HCT116 (cell line): ENCODE measurements at regions not wholly inside any gene's neighbourhood (a gene's known extent, or its start where the extent isn't known, plus 50 kb on each side); places are given as distances from the start of the nearest gene placed in this dataset.

Experiments
- ATAC-seq: fragments of 200-7000 bp; cut with Tn5 transposase; 2 replicates; pipeline ENCODE4 v1.9.1; 2020; ENCODE audit warnings: mild to moderate bottlenecking, moderate library complexity
- BruUV-seq: library from RNA; stranded (reverse); fragments of 400-500 nt; replicated peaks from 2 replicates; lab custom pipeline; 2021; lab: Mats Ljungman, UMichigan
- CTCF ChIA-PET: fragments of 300-600 bp; sonication (Branson Sonifier 250); formaldehyde crosslinking; loops from one replicate; lab custom pipeline; 2021; ENCODE audit warnings: antibody characterized with exemption; lab: Charles Lee
- POLR2A ChIA-PET: fragments of 300-600, 350-600 bp; sonication (Branson Sonifier 250); formaldehyde crosslinking; loops from one replicate; lab custom pipeline; 2021; ENCODE audit warnings: antibody characterized with exemption; lab: Charles Lee
- RAD21 ChIA-PET, 2 experiments: fragments of 300-600 bp; sonication (Branson Sonifier 250); formaldehyde crosslinking; loops; one replicate each; lab custom pipeline; 2023; ENCODE audit warnings: low total read pairs in 2 of 2; ENCODE audit not compliant: uncharacterized antibody in 2 of 2, unreplicated experiment in 2 of 2, low non-redundant PET in 1 of 2; lab: Charles Lee
- DNase-seq: peaks from one replicate; pipeline ENCODE4 v3.0.0-alpha.2; 2010; ENCODE audit warnings: low read depth, low spot score
- H2AFZ ChIP-seq: fragments of 200-600 bp; shearing (Covaris generic), sonication (generic); 2 replicates; pipeline ENCODE4 v1.6.1; 2017; ENCODE audit warnings: low read depth, mixed run types, mixed read lengths, antibody characterized with exemption, low read length; ENCODE audit not compliant: poor library complexity, severe bottlenecking
- H3K27ac ChIP-seq: 2 replicates; pipeline ENCODE4 v1.5.1; 2012; ENCODE audit warnings: low read depth, low read length
- H3K27me3 ChIP-seq: fragments of 200-600 bp; sonication (generic); 2 replicates; pipeline ENCODE4 v1.6.1; 2016; ENCODE audit warnings: mixed run types, low read length, mixed read lengths; ENCODE audit not compliant: insufficient read depth
- H3K36me3 ChIP-seq, 2 experiments: fragments of 200-500 bp in 1 of 2; fragments of 200-600 bp in 1 of 2; sonication (Bioruptor generic) in 1 of 2; sonication (generic) in 1 of 2; 2 replicates each; pipeline versions ENCODE4 v1.5.1 to v1.6.1; 2014 to 2016; ENCODE audit warnings: low read length in 2 of 2, inconsistent platforms in 1 of 2, mixed read lengths in 1 of 2, mixed run types in 1 of 2; ENCODE audit not compliant: insufficient read depth in 2 of 2, control insufficient read depth in 1 of 2
- H3K4me1 ChIP-seq, 2 experiments: fragments of 200-600 bp in 1 of 2; sonication (generic) in 1 of 2; 2 replicates each; pipeline versions ENCODE4 v1.5.1 to v1.6.1; 2012 to 2017; ENCODE audit warnings: low read length in 2 of 2, inconsistent platforms in 1 of 2, mild to moderate bottlenecking in 1 of 2, mixed read lengths in 1 of 2, mixed run types in 1 of 2, moderate library complexity in 1 of 2; ENCODE audit not compliant: insufficient read depth in 2 of 2, control insufficient read depth in 1 of 2
- H3K4me2 ChIP-seq: fragments of 200-600 bp; sonication (generic); 2 replicates; pipeline ENCODE4 v1.6.1; 2017; ENCODE audit warnings: mixed run types, low read length, mixed read lengths
- H3K4me3 ChIP-seq, 2 experiments: fragments of 200-600 bp in 1 of 2; sonication (generic) in 1 of 2; replicated peaks in 1 of 2; 2 replicates each; pipeline ENCODE4 v1.5.1; 2011 to 2016; ENCODE audit warnings: low read length in 2 of 2, control low read depth in 1 of 2, low read depth in 1 of 2, mild to moderate bottlenecking in 1 of 2, mixed read lengths in 1 of 2, mixed run types in 1 of 2
- H3K79me2 ChIP-seq: fragments of 200-600 bp; sonication (generic); 2 replicates; pipeline ENCODE4 v1.6.1; 2017; ENCODE audit warnings: mild to moderate bottlenecking, mixed run types, low read length, moderate library complexity, mixed read lengths; ENCODE audit not compliant: insufficient read depth
- H3K9ac ChIP-seq: fragments of 200-600 bp; sonication (generic); 2 replicates; pipeline ENCODE4 v1.6.1; 2016; ENCODE audit warnings: low read length, mixed read lengths
- H3K9me2 ChIP-seq: fragments of 200-600 bp; sonication (generic), shearing (Covaris generic); 2 replicates; pipeline ENCODE4 v1.6.1; 2017; ENCODE audit warnings: mixed run types, mild to moderate bottlenecking, moderate library complexity; ENCODE audit not compliant: insufficient read depth
- H3K9me3 ChIP-seq, 2 experiments: fragments of 200-500 bp in 1 of 2; fragments of 200-600 bp in 1 of 2; sonication (Bioruptor generic) in 1 of 2; sonication (generic) in 1 of 2; 2 replicates each; pipeline ENCODE4 v1.6.1; 2014 to 2017; ENCODE audit warnings: low read length in 2 of 2, mixed read lengths in 2 of 2, inconsistent platforms in 1 of 2, low read depth in 1 of 2, mild to moderate bottlenecking in 1 of 2, mixed run types in 1 of 2, moderate library complexity in 1 of 2; ENCODE audit not compliant: control insufficient read depth in 1 of 2, insufficient read depth in 1 of 2
- H4K20me1 ChIP-seq: fragments of 200-600 bp; sonication (generic), shearing (Covaris generic); 2 replicates; pipeline ENCODE4 v1.6.1; 2017; ENCODE audit warnings: mixed run types, mild to moderate bottlenecking, moderate library complexity; ENCODE audit not compliant: insufficient read depth
- EZH2phosphoT487 ChIP-seq: fragments of 200-600 bp; IDR thresholded peaks from 2 replicates; pipeline ENCODE4 v1.6.1; 2018; ENCODE audit warnings: antibody characterized with exemption, borderline replicate concordance
- JUND ChIP-seq: IDR thresholded peaks from 2 replicates; pipeline ENCODE4 v1.6.1; 2012
- MAX ChIP-seq: IDR thresholded peaks from 2 replicates; pipeline ENCODE4 v1.6.1; 2012
- POLR2A ChIP-seq: IDR thresholded peaks from 2 replicates; pipeline ENCODE4 v1.7.0; 2011; ENCODE audit warnings: borderline replicate concordance; ENCODE audit not compliant: insufficient read depth, insufficient read length; ENCODE audit errors: extremely low read depth
- POLR2AphosphoS5 ChIP-seq: IDR thresholded peaks from 2 replicates; pipeline ENCODE4 v1.6.1; 2011; ENCODE audit warnings: mild to moderate bottlenecking, low read depth, low read length, moderate library complexity
- RAD21 ChIP-seq: IDR thresholded peaks from 2 replicates; pipeline ENCODE4 v1.6.1; 2012; ENCODE audit warnings: low read depth, mild to moderate bottlenecking
- SP1 ChIP-seq: IDR thresholded peaks from 2 replicates; pipeline ENCODE4 v1.6.1; 2012; ENCODE audit warnings: low read depth
- YY1 ChIP-seq: IDR thresholded peaks from 2 replicates; pipeline ENCODE4 v1.6.1; 2011; ENCODE audit warnings: low read length, low read depth, moderate library complexity, mild to moderate bottlenecking; ENCODE audit not compliant: insufficient replicate concordance; ENCODE audit errors: extremely low read depth
- ZBTB33 ChIP-seq: IDR thresholded peaks from 2 replicates; pipeline ENCODE4 v1.6.1; 2011; ENCODE audit warnings: mild to moderate bottlenecking, low read length, moderate library complexity; ENCODE audit not compliant: insufficient replicate concordance; ENCODE audit errors: extremely low read depth
- ZFX ChIP-seq: fragments of 450-650 bp; IDR thresholded peaks from 2 replicates; pipeline ENCODE4 v1.6.1; 2017
- ZNF274 ChIP-seq: fragments of 200-500 bp; sonication (Bioruptor generic); IDR thresholded peaks from 2 replicates; pipeline ENCODE4 v1.6.1; 2014; ENCODE audit warnings: mild to moderate bottlenecking, low read depth, low read length, inconsistent platforms
- intact Hi-C: fragments of 100-400 bp; cut with micrococcal nuclease; formaldehyde crosslinking; loops from 2 replicates; pipeline ENCODE4 v1.10.0; 2022

- CTCF ChIA-PET = no interaction called here
- intact Hi-C loops = no loop called here
- RAD21 ChIA-PET = no interaction called here
These were observed 148.1 kb downstream of the SALL1 start for GRCh38 chr16:51002881-51003490.

More at GRCh38 chr16:51002881-51003490, 148.1 kb downstream of the SALL1 start:
- Histone ChIP-seq H3K4me1 (no peaks in the 10 kb centered on the region), H3K79me2 (no peaks in the 10 kb centered on the region), H2AFZ (no peak overlapping the region), H3K9ac (no peak overlapping the region), H3K27me3 (peaks cover 11% of the 10 kb centered on the region; the same call in 1 of the 2 replicates), H3K4me3 (no peak overlapping the region), H3K36me3 (no peaks in the 10 kb centered on the region), H4K20me1 (no peaks in the 10 kb centered on the region), H3K9me3 (no peaks in the 10 kb centered on the region), H3K4me2 (no peak overlapping the region), H3K27ac (no peak overlapping the region), H3K9me2 (no peaks in the 10 kb centered on the region)
- POLR2A ChIA-PET = no interaction called here
- BruUV-seq = no TSS peak
- TF ChIP-seq EZH2phosphoT487 (no peak), SP1 (no peak), JUND (no peak), ZBTB33 (no peak), ZNF274 (no peak), RAD21 (no peak), YY1 (no peak), POLR2AphosphoS5 (no peak), ZFX (no peak), POLR2A (no peak), MAX (no peak)
- no peak for ATAC-seq
- no peak for DNase-seq
